Right ventricle myocardium inferior (tissue), 1 donor: ENCODE measurements at regions not wholly inside any gene's neighbourhood (a gene's known extent, or its start where the extent isn't known, plus 50 kb on each side); places are given as distances from the start of the nearest gene placed in this dataset.

Experiments used
- ATAC-seq: fragments of 200-7000 bp; cut with Tn5 transposase; one replicate; pipeline ENCODE4 v1.9.1; 2020; ENCODE audit warnings: mild to moderate bottlenecking, moderate library complexity
- DNase-seq: peaks from one replicate; pipeline ENCODE4 v3.0.0; 2021; ENCODE audit errors: missing footprints
- intact Hi-C: fragments of 100-400 bp; cut with DNase I; formaldehyde crosslinking; loops from one replicate; pipeline ENCODE4 v1.11.0; 2022
- donor health status: DM: no; HTN: yes; CAD: no; lungs with severe emphysema.

- no peak for DNase-seq
- no peak for ATAC-seq
- intact Hi-C loops = no loop called here
Measured at GRCh38 chr5:147148715-147149114, 86.1 kb upstream of the STK32A start.

- ATAC-seq = no peak
Measured at GRCh38 chr5:147152086-147152485, 82.7 kb upstream of the STK32A start.

GRCh38 chr5:147154809-147155208, 80.0 kb upstream of the STK32A start:
- ATAC-seq (no peak), DNase-seq (no peak)
- intact Hi-C loops = no loop called here

More at GRCh38 chr5:147152086-147152485, 82.7 kb upstream of the STK32A start:
- no peak for DNase-seq
- intact Hi-C loops = no loop called here

- intact Hi-C loops = no loop called here
- ATAC-seq (no peak), DNase-seq (no peak)
Measured at GRCh38 chr5:147156012-147156411, 78.8 kb upstream of the STK32A start.

- intact Hi-C loops = no loop called here
- no peak for ATAC-seq
Measured at GRCh38 chr5:147160902-147161700, 73.7 kb upstream of the STK32A start.

GRCh38 chr5:147162740-147163139, 72.1 kb upstream of the STK32A start:
- intact Hi-C loops = no loop called here
- ATAC-seq (no peak), DNase-seq (no peak)

More at GRCh38 chr5:147160902-147161700, 73.7 kb upstream of the STK32A start:
- no peak for DNase-seq

- DNase-seq = no peak
- no peak for ATAC-seq
- intact Hi-C loops = no loop called here
Measured at GRCh38 chr5:147167529-147167928, 67.3 kb upstream of the STK32A start.

- intact Hi-C loops = no loop called here
- ATAC-seq = no peak
Measured at GRCh38 chr5:147168578-147169327, 66.1 kb upstream of the STK32A start.

GRCh38 chr5:147169399-147169798, 65.4 kb upstream of the STK32A start:
- DNase-seq (no peak), ATAC-seq (no peak)
- intact Hi-C loops = no loop called here

More at GRCh38 chr5:147168578-147169327, 66.1 kb upstream of the STK32A start:
- DNase-seq = no peak

- intact Hi-C loops = no loop called here
- ATAC-seq (no peak), DNase-seq (no peak)
Measured at GRCh38 chr5:147169901-147170300, 64.9 kb upstream of the STK32A start.

GRCh38 chr5:147170603-147171002, 64.2 kb upstream of the STK32A start:
- intact Hi-C loops = no loop called here
- ATAC-seq = no peak
- DNase-seq = no peak

GRCh38 chr5:147174671-147175265, 60.1 kb upstream of the STK32A start:
- intact Hi-C loops = no loop called here
- no peak for ATAC-seq
- no peak for DNase-seq

- DNase-seq = no peak
- intact Hi-C loops = no loop called here
- no peak for ATAC-seq
Measured at GRCh38 chr5:147175516-147176097, 59.2 kb upstream of the STK32A start.

- intact Hi-C loops = no loop called here
- ATAC-seq (no peak), DNase-seq (no peak)
Measured at GRCh38 chr5:147176422-147176821, 58.4 kb upstream of the STK32A start.

GRCh38 chr5:147177125-147177840, 57.5 kb upstream of the STK32A start:
- intact Hi-C loops = no loop called here
- DNase-seq (no peak), ATAC-seq (no peak)

GRCh38 chr5:147179562-147180147, 55.2 kb upstream of the STK32A start:
- ATAC-seq = no peak
- no peak for DNase-seq
- intact Hi-C loops = no loop called here

- DNase-seq = no peak
- intact Hi-C loops = no loop called here
- ATAC-seq = no peak
Measured at GRCh38 chr5:147180751-147181150, 54.1 kb upstream of the STK32A start.
